ENCODE measurements at regions not wholly inside any gene's neighbourhood (a gene's known extent, or its start where the extent isn't known, plus 50 kb on each side); places are given as distances from the start of the nearest gene placed in this dataset.

GRCh38 chr13:38620876-38621275 lies 66.0 kb upstream of the FREM2 start:
- Histone ChIP-seq H3K4me2 (ENCODE audit: control insufficient read depth, extremely low read depth, insufficient read depth, low read depth, low read length) (no peak overlapping the region), H3K9me3 (ENCODE audit: control insufficient read depth, low read depth, low read length) (no peaks in the 10 kb centered on the region), H3K36me3 (ENCODE audit: control insufficient read depth in 2 of 2, extremely low read depth in 1 of 2, insufficient read depth in 2 of 2, low read length in 2 of 2) (no peaks in the 10 kb centered on the region), H4K20me1 (ENCODE audit: control insufficient read depth, extremely low read depth, insufficient read depth, low read length) (no peaks in the 10 kb centered on the region), H3K79me2 (ENCODE audit: control insufficient read depth, insufficient read depth, low read length) (no peaks in the 10 kb centered on the region), H3K27me3 (ENCODE audit: control insufficient read depth, extremely low read depth, insufficient read depth, low read length) (no peaks in the 10 kb centered on the region), H3K9me1 (ENCODE audit: control insufficient read depth, extremely low read depth, insufficient read depth, low read length) (no peaks in the 10 kb centered on the region), H3K4me3 (ENCODE audit: control insufficient read depth in 2 of 3, extremely low read depth in 1 of 3, insufficient read depth in 2 of 3, low read depth in 1 of 3, low read length in 3 of 3) (no peak overlapping the region), H3K27ac (ENCODE audit: control insufficient read depth, insufficient read depth, low read length) (no peak overlapping the region), H3K9ac (ENCODE audit: control insufficient read depth, extremely low read depth, insufficient read depth, low read length) (no peak overlapping the region), H3K4me1 (ENCODE audit: control insufficient read depth, extremely low read depth, insufficient read depth, low read length) (no peaks in the 10 kb centered on the region), H2AFZ (ENCODE audit: control insufficient read depth, low read length) (no peak overlapping the region)
- dilution Hi-C loops (cut with MboI; ENCODE audit: extremely low pct_ligation_motif_present, low sequenced_read_pairs) = no loop called here
- FAIRE-seq (no peak), DNase-seq (ENCODE audit: low read depth, low spot score) (no peak)
- no peak for TF ChIP-seq CTCF (optimal IDR thresholded peaks at IDR 0.05 in 1 of 3, IDR thresholded peaks at IDR 0.05 in 1 of 3, conservative IDR thresholded peaks at IDR 0.05 in 1 of 3; ENCODE audit: extremely low read depth in 1 of 3, insufficient read depth in 2 of 3, low read length in 3 of 3)
- no peak for TF ChIP-seq EZH2 (IDR thresholded peaks at IDR 0.05; ENCODE audit: low read length)

DNA sequence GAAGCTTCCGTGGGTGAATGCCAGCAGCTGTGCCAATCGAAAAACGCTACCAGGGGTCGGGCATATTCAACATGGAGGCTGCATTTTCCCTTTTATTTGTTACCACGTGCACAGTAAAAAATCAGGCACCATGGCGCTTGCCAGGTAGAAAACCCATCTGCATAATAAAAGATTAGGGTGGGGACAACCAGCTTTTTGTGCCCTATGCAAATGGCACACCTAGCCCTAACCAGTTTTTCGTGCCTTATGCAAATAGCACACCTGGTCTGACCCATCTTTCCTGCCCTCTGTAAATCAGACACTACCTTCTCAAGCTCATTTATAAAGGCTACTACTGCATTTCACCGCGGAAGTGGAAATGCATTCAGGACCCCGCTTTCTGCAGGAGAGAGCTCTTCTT lies 62.1 kb upstream of the FREM2 start:
- H3K4me2 ChIP-seq (ENCODE audit: control insufficient read depth, extremely low read depth, insufficient read depth, low read depth, low read length) = no peak overlapping the region
- H3K4me3 ChIP-seq (ENCODE audit: control insufficient read depth in 2 of 3, extremely low read depth in 1 of 3, insufficient read depth in 2 of 3, low read depth in 1 of 3, low read length in 3 of 3) = no peak overlapping the region
- no peaks in the 10 kb centered on the region for H3K9me3 ChIP-seq (ENCODE audit: control insufficient read depth, low read depth, low read length)
- H3K79me2 ChIP-seq (ENCODE audit: control insufficient read depth, insufficient read depth, low read length) = no peaks in the 10 kb centered on the region
- no peak overlapping the region for H2AFZ ChIP-seq (ENCODE audit: control insufficient read depth, low read length)
- DNase-seq (ENCODE audit: low read depth, low spot score) = no peak
- no peak for FAIRE-seq
- H3K9me1 ChIP-seq (ENCODE audit: control insufficient read depth, extremely low read depth, insufficient read depth, low read length) = no peaks in the 10 kb centered on the region
- no peaks in the 10 kb centered on the region for H3K27me3 ChIP-seq (ENCODE audit: control insufficient read depth, extremely low read depth, insufficient read depth, low read length)
- dilution Hi-C loops (cut with MboI; ENCODE audit: extremely low pct_ligation_motif_present, low sequenced_read_pairs) = no loop called here
- no peaks in the 10 kb centered on the region for H3K4me1 ChIP-seq (ENCODE audit: control insufficient read depth, extremely low read depth, insufficient read depth, low read length)
- no peak for TF ChIP-seq CTCF (optimal IDR thresholded peaks at IDR 0.05 in 1 of 3, IDR thresholded peaks at IDR 0.05 in 1 of 3, conservative IDR thresholded peaks at IDR 0.05 in 1 of 3; ENCODE audit: extremely low read depth in 1 of 3, insufficient read depth in 2 of 3, low read length in 3 of 3)
- TF ChIP-seq EZH2 (IDR thresholded peaks at IDR 0.05; ENCODE audit: low read length) = no peak
- no peak overlapping the region for H3K27ac ChIP-seq (ENCODE audit: control insufficient read depth, insufficient read depth, low read length)
- H3K36me3 ChIP-seq (ENCODE audit: control insufficient read depth in 2 of 2, extremely low read depth in 1 of 2, insufficient read depth in 2 of 2, low read length in 2 of 2) = no peaks in the 10 kb centered on the region
- H3K9ac ChIP-seq (ENCODE audit: control insufficient read depth, extremely low read depth, insufficient read depth, low read length) = no peak overlapping the region
- H4K20me1 ChIP-seq (ENCODE audit: control insufficient read depth, extremely low read depth, insufficient read depth, low read length) = no peaks in the 10 kb centered on the region
